ENCODE measurements at regions not wholly inside any gene's neighbourhood (a gene's known extent, or its start where the extent isn't known, plus 50 kb on each side); places are given as distances from the start of the nearest gene placed in this dataset.

GRCh38 chr6:168837254-168838036 is 396.5 kb downstream of the SMOC2 start:
- Histone ChIP-seq H3K4me3 (no peak overlapping the region), H3K9me2 (ENCODE audit: insufficient read depth) (no peaks in the 10 kb centered on the region), H2AFZ (no peak overlapping the region), H3K9me3 (ENCODE audit: insufficient read depth, low read depth) (no peaks in the 10 kb centered on the region), H3K4me2 (no peak overlapping the region), H3K27me3 (ENCODE audit: insufficient read depth, low read depth) (peaks cover 5% of the 10 kb centered on the region; the same call in 1 of the 2 replicates), H3K36me3 (ENCODE audit: low read depth) (no peaks in the 10 kb centered on the region), H3K4me1 (replicated peaks; ENCODE audit: insufficient read depth) (no peaks in the 10 kb centered on the region), H3F3A (ENCODE audit: insufficient read depth, low read depth) (no peaks in the 10 kb centered on the region), H3K79me2 (ENCODE audit: low read depth) (no peaks in the 10 kb centered on the region), H4K20me1 (ENCODE audit: insufficient read depth) (no peaks in the 10 kb centered on the region), H3K27ac (no peak overlapping the region)
- no peak for TF ChIP-seq CTCF (conservative IDR thresholded peaks at IDR 0.05)
- no peak for TF ChIP-seq EZH2 (IDR thresholded peaks at IDR 0.05; ENCODE audit: low read depth)
- no peak for DNase-seq
- no TSS peak for BruUV-seq (replicated peaks)
- intact Hi-C loops (cut with micrococcal nuclease; ENCODE audit: unreplicated experiment), result no loop called here
- CTCF ChIA-PET, result no interaction called here
- POLR2A ChIA-PET (ENCODE audit: unreplicated experiment), result no interaction called here

- H3K4me1 ChIP-seq (replicated peaks; ENCODE audit: insufficient read depth), result no peaks in the 10 kb centered on the region
- H4K20me1 ChIP-seq (ENCODE audit: insufficient read depth), result no peaks in the 10 kb centered on the region
- no peaks in the 10 kb centered on the region for H3K36me3 ChIP-seq (ENCODE audit: low read depth)
- DNase-seq, result no peak
- H3F3A ChIP-seq (ENCODE audit: insufficient read depth, low read depth), result no peaks in the 10 kb centered on the region
- no peak overlapping the region for H3K4me3 ChIP-seq
- CTCF ChIA-PET, result no interaction called here
- BruUV-seq (replicated peaks), result no TSS peak
- no peak overlapping the region for H3K27ac ChIP-seq
- POLR2A ChIA-PET (ENCODE audit: unreplicated experiment), result no interaction called here
- H3K79me2 ChIP-seq (ENCODE audit: low read depth), result no peaks in the 10 kb centered on the region
- no peak overlapping the region for H2AFZ ChIP-seq
- no peaks in the 10 kb centered on the region for H3K9me3 ChIP-seq (ENCODE audit: insufficient read depth, low read depth)
- H3K27me3 ChIP-seq (ENCODE audit: insufficient read depth, low read depth), result no peaks in the 10 kb centered on the region
- no peak overlapping the region for H3K4me2 ChIP-seq
- no peaks in the 10 kb centered on the region for H3K9me2 ChIP-seq (ENCODE audit: insufficient read depth)
- TF ChIP-seq CTCF (conservative IDR thresholded peaks at IDR 0.05) (no peak), EZH2 (IDR thresholded peaks at IDR 0.05; ENCODE audit: low read depth) (no peak)
- intact Hi-C loops (cut with micrococcal nuclease; ENCODE audit: unreplicated experiment), result no loop called here
Measured at GRCh38 chr6:168835991-168836390, 395.0 kb downstream of the SMOC2 start.

- H3K9me3 ChIP-seq (ENCODE audit: insufficient read depth, low read depth), result no peaks in the 10 kb centered on the region
- TF ChIP-seq EZH2 (IDR thresholded peaks at IDR 0.05; ENCODE audit: low read depth) (no peak), CTCF (conservative IDR thresholded peaks at IDR 0.05) (no peak)
- H3K36me3 ChIP-seq (ENCODE audit: low read depth), result no peaks in the 10 kb centered on the region
- POLR2A ChIA-PET (ENCODE audit: unreplicated experiment), result no interaction called here
- no peak overlapping the region for H2AFZ ChIP-seq
- H3K4me1 ChIP-seq (replicated peaks; ENCODE audit: insufficient read depth), result no peaks in the 10 kb centered on the region
- no peaks in the 10 kb centered on the region for H4K20me1 ChIP-seq (ENCODE audit: insufficient read depth)
- no peak overlapping the region for H3K4me2 ChIP-seq
- H3K27me3 ChIP-seq (ENCODE audit: insufficient read depth, low read depth), result no peaks in the 10 kb centered on the region
- no peak for DNase-seq
- no peak overlapping the region for H3K27ac ChIP-seq
- H3K4me3 ChIP-seq, result no peak overlapping the region
- intact Hi-C loops (cut with micrococcal nuclease; ENCODE audit: unreplicated experiment), result no loop called here
- H3F3A ChIP-seq (ENCODE audit: insufficient read depth, low read depth), result no peaks in the 10 kb centered on the region
- no peaks in the 10 kb centered on the region for H3K9me2 ChIP-seq (ENCODE audit: insufficient read depth)
- no TSS peak for BruUV-seq (replicated peaks)
- no peaks in the 10 kb centered on the region for H3K79me2 ChIP-seq (ENCODE audit: low read depth)
- CTCF ChIA-PET, result no interaction called here
Measured at GRCh38 chr6:168834801-168835200, 393.8 kb downstream of the SMOC2 start.
